ENCODE measurements at regions not wholly inside any gene's neighbourhood (a gene's known extent, or its start where the extent isn't known, plus 50 kb on each side); places are given as distances from the start of the nearest gene placed in this dataset.

GRCh38 chr2:144990661-144991060 lies 470.7 kb upstream of the ZEB2 start:
- Histone ChIP-seq H3K27ac (no peak overlapping the region), H3K4me3 (no peak overlapping the region), H3K36me3 (no peaks in the 10 kb centered on the region), H3K27me3 (no peaks in the 10 kb centered on the region), H3K4me1 (no peaks in the 10 kb centered on the region), H3K9me3 (peaks cover 0 to 14% (median 0%) of the 10 kb centered on the region in 3 donors)
- 100% methylated on average over 1 of the region's 1 CpG for WGBS, 2 donors (ENCODE audit: low coverage in 1 of 2)
- TF ChIP-seq POLR2AphosphoS5 (IDR thresholded peaks at IDR 0.05) (no peak), POLR2A (IDR thresholded peaks at IDR 0.05) (no peak), EP300 (IDR thresholded peaks at IDR 0.05) (no peak), CTCF (IDR thresholded peaks at IDR 0.05) (no peak)
- no peak for ATAC-seq

- no peaks in the 10 kb centered on the region for H3K27me3 ChIP-seq
- H3K36me3 ChIP-seq: no peaks in the 10 kb centered on the region
- no peak overlapping the region for H3K27ac ChIP-seq
- H3K4me3 ChIP-seq: no peak overlapping the region
- no peaks in the 10 kb centered on the region for H3K4me1 ChIP-seq
- WGBS, 2 donors (ENCODE audit: low coverage in 1 of 2): 44 to 50% methylated on average over 2 of the region's 2 CpGs
- no peak for TF ChIP-seq POLR2AphosphoS5 (IDR thresholded peaks at IDR 0.05)
- TF ChIP-seq CTCF (IDR thresholded peaks at IDR 0.05): no peak
- TF ChIP-seq EP300 (IDR thresholded peaks at IDR 0.05): no peak
- no peak for TF ChIP-seq POLR2A (IDR thresholded peaks at IDR 0.05)
- ATAC-seq: no peak
- peaks cover 0 to 23% (median 0%) of the 10 kb centered on the region in 3 donors for H3K9me3 ChIP-seq
These were observed 469.8 kb upstream of the ZEB2 start for GRCh38 chr2:144989579-144990270.

GRCh38 chr2:144988591-144988990 lies 468.7 kb upstream of the ZEB2 start:
- H3K27me3 ChIP-seq: no peaks in the 10 kb centered on the region
- TF ChIP-seq CTCF (IDR thresholded peaks at IDR 0.05): no peak
- no peak for TF ChIP-seq POLR2AphosphoS5 (IDR thresholded peaks at IDR 0.05)
- no peak for TF ChIP-seq EP300 (IDR thresholded peaks at IDR 0.05)
- ATAC-seq: no peak

GRCh38 chr2:144986691-144987090 lies 466.8 kb upstream of the ZEB2 start:
- 90 to 100% methylated on average over 1 to 2 of the region's 2 CpGs for WGBS, 2 donors (ENCODE audit: low coverage in 1 of 2)
- TF ChIP-seq CTCF (IDR thresholded peaks at IDR 0.05) (no peak), POLR2AphosphoS5 (IDR thresholded peaks at IDR 0.05) (no peak), EP300 (IDR thresholded peaks at IDR 0.05) (no peak), POLR2A (IDR thresholded peaks at IDR 0.05) (no peak)

More at GRCh38 chr2:144988591-144988990, 468.7 kb upstream of the ZEB2 start:
- H3K4me3 ChIP-seq: no peak overlapping the region
- no peaks in the 10 kb centered on the region for H3K4me1 ChIP-seq
- H3K36me3 ChIP-seq: no peaks in the 10 kb centered on the region
- H3K9me3 ChIP-seq: peaks cover 0 to 23% (median 0%) of the 10 kb centered on the region in 3 donors
- H3K27ac ChIP-seq: no peak overlapping the region

GRCh38 chr2:144984038-144984437 lies 464.1 kb upstream of the ZEB2 start:
- no peak overlapping the region for H3K4me3 ChIP-seq
- no peaks in the 10 kb centered on the region for H3K4me1 ChIP-seq
- H3K27me3 ChIP-seq: no peaks in the 10 kb centered on the region
- no peak overlapping the region for H3K27ac ChIP-seq
- no peaks in the 10 kb centered on the region for H3K36me3 ChIP-seq
- WGBS, 2 donors (ENCODE audit: low coverage in 1 of 2): 86 to 87% methylated on average over 1 of the region's 1 CpG
- ATAC-seq: no peak
- TF ChIP-seq EP300 (IDR thresholded peaks at IDR 0.05) (no peak), POLR2A (IDR thresholded peaks at IDR 0.05) (no peak), CTCF (IDR thresholded peaks at IDR 0.05) (no peak), POLR2AphosphoS5 (IDR thresholded peaks at IDR 0.05) (no peak)
- H3K9me3 ChIP-seq: peaks cover 0 to 23% (median 0%) of the 10 kb centered on the region in 3 donors

More at GRCh38 chr2:144986691-144987090, 466.8 kb upstream of the ZEB2 start:
- Histone ChIP-seq H3K27me3 (no peaks in the 10 kb centered on the region), H3K4me1 (no peaks in the 10 kb centered on the region), H3K27ac (no peak overlapping the region), H3K9me3 (peaks cover 0 to 23% (median 0%) of the 10 kb centered on the region in 3 donors), H3K4me3 (no peak overlapping the region), H3K36me3 (no peaks in the 10 kb centered on the region)
- no peak for ATAC-seq
